ENCODE measurements at regions not wholly inside any gene's neighbourhood (a gene's known extent, or its start where the extent isn't known, plus 50 kb on each side); places are given as distances from the start of the nearest gene placed in this dataset.

DNA sequence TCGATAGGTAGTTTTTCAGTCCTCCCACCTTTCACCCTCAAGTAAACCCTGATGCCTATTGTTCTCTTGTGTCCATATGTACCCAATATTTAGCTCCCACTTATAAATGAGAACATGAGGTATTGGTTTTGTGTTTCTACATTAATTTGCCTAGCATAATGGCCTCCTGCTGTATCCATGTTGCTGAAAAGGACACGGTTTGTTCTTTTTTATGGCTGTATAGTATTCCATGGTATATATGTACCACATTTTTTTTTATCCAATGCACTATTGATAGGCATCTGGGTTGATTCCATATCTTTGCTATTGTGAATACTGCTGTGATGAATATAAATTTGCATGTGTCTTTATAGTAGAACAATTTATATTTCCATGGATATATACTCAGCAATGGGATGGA, 199.2 kb downstream of the RAB28 start:
- Histone ChIP-seq H4K20me1 (ENCODE audit: insufficient read depth) (no peaks in the 10 kb centered on the region), H3K9me2 (ENCODE audit: insufficient read depth) (no peaks in the 10 kb centered on the region), H3K4me3 (replicated peaks in 1 of 2; ENCODE audit: low read depth in 1 of 2, low read length in 2 of 2) (no peak overlapping the region), H3K27ac (ENCODE audit: low read depth, low read length) (no peak overlapping the region), H3K4me2 (ENCODE audit: low read length) (no peak overlapping the region), H3K9ac (ENCODE audit: low read length) (no peak overlapping the region), H3K79me2 (ENCODE audit: insufficient read depth, low read length) (no peaks in the 10 kb centered on the region), H3K4me1 (ENCODE audit: control insufficient read depth in 1 of 2, insufficient read depth in 2 of 2, low read length in 2 of 2) (no peaks in the 10 kb centered on the region), H3K36me3 (ENCODE audit: control insufficient read depth in 1 of 2, insufficient read depth in 2 of 2, low read length in 2 of 2) (no peaks in the 10 kb centered on the region), H3K9me3 (ENCODE audit: control insufficient read depth in 1 of 2, insufficient read depth in 1 of 2, low read depth in 1 of 2, low read length in 2 of 2) (no peaks in the 10 kb centered on the region), H2AFZ (ENCODE audit: low read depth, low read length, poor library complexity, severe bottlenecking) (no peak overlapping the region), H3K27me3 (ENCODE audit: insufficient read depth, low read length) (no peaks in the 10 kb centered on the region)
- TF ChIP-seq CEBPB (IDR thresholded peaks at IDR 0.05; ENCODE audit: low read depth) (no peak), EZH2 (IDR thresholded peaks at IDR 0.05) (no peak), YY1 (IDR thresholded peaks at IDR 0.05; ENCODE audit: extremely low read depth, insufficient replicate concordance, low read depth, low read length) (no peak), TCF7L2 (IDR thresholded peaks at IDR 0.05; ENCODE audit: borderline replicate concordance, extremely low read depth, insufficient read depth, insufficient read length) (no peak), ELF1 (IDR thresholded peaks at IDR 0.05; ENCODE audit: borderline replicate concordance, low read depth) (no peak), ZFX (IDR thresholded peaks at IDR 0.05) (no peak), CBX3 (IDR thresholded peaks at IDR 0.05; ENCODE audit: low read depth) (no peak), EZH2phosphoT487 (IDR thresholded peaks at IDR 0.05; ENCODE audit: borderline replicate concordance) (no peak)
- no peak for DNase-seq (ENCODE audit: low read depth, low spot score)
- RAD21 ChIA-PET (ENCODE audit: low non-redundant PET in 1 of 2, low total read pairs in 2 of 2, uncharacterized antibody in 2 of 2, unreplicated experiment in 2 of 2) = no interaction called here
- BruUV-seq (replicated peaks) = no TSS peak
- no peak for ATAC-seq
- intact Hi-C loops (cut with micrococcal nuclease) = no loop called here
- POLR2A ChIA-PET = no interaction called here
- CTCF ChIA-PET = no interaction called here

GRCh38 chr4:13276357-13276756, 207.8 kb downstream of the RAB28 start:
- ATAC-seq (no peak), DNase-seq (ENCODE audit: low read depth, low spot score) (no peak)
- H3K4me3 ChIP-seq (replicated peaks in 1 of 2; ENCODE audit: low read depth in 1 of 2, low read length in 2 of 2) = no peak overlapping the region
- H3K9me3 ChIP-seq (ENCODE audit: control insufficient read depth in 1 of 2, insufficient read depth in 1 of 2, low read depth in 1 of 2, low read length in 2 of 2) = no peaks in the 10 kb centered on the region
- H3K9ac ChIP-seq (ENCODE audit: low read length) = no peak overlapping the region
- no peak overlapping the region for H3K27ac ChIP-seq (ENCODE audit: low read depth, low read length)
- intact Hi-C loops (cut with micrococcal nuclease) = no loop called here
- BruUV-seq (replicated peaks) = no TSS peak
- H3K4me2 ChIP-seq (ENCODE audit: low read length) = no peak overlapping the region
- H3K79me2 ChIP-seq (ENCODE audit: insufficient read depth, low read length) = no peaks in the 10 kb centered on the region
- no peaks in the 10 kb centered on the region for H4K20me1 ChIP-seq (ENCODE audit: insufficient read depth)
- H3K36me3 ChIP-seq (ENCODE audit: control insufficient read depth in 1 of 2, insufficient read depth in 2 of 2, low read length in 2 of 2) = no peaks in the 10 kb centered on the region
- CTCF ChIA-PET = no interaction called here
- H3K4me1 ChIP-seq (ENCODE audit: control insufficient read depth in 1 of 2, insufficient read depth in 2 of 2, low read length in 2 of 2) = no peaks in the 10 kb centered on the region
- RAD21 ChIA-PET (ENCODE audit: low non-redundant PET in 1 of 2, low total read pairs in 2 of 2, uncharacterized antibody in 2 of 2, unreplicated experiment in 2 of 2) = no interaction called here
- no peaks in the 10 kb centered on the region for H3K9me2 ChIP-seq (ENCODE audit: insufficient read depth)
- H3K27me3 ChIP-seq (ENCODE audit: insufficient read depth, low read length) = no peaks in the 10 kb centered on the region
- POLR2A ChIA-PET = no interaction called here
- H2AFZ ChIP-seq (ENCODE audit: low read depth, low read length, poor library complexity, severe bottlenecking) = no peak overlapping the region
- TF ChIP-seq RAD21 (IDR thresholded peaks at IDR 0.05; ENCODE audit: low read depth) = no peak
- TF ChIP-seq, protein P1, sequence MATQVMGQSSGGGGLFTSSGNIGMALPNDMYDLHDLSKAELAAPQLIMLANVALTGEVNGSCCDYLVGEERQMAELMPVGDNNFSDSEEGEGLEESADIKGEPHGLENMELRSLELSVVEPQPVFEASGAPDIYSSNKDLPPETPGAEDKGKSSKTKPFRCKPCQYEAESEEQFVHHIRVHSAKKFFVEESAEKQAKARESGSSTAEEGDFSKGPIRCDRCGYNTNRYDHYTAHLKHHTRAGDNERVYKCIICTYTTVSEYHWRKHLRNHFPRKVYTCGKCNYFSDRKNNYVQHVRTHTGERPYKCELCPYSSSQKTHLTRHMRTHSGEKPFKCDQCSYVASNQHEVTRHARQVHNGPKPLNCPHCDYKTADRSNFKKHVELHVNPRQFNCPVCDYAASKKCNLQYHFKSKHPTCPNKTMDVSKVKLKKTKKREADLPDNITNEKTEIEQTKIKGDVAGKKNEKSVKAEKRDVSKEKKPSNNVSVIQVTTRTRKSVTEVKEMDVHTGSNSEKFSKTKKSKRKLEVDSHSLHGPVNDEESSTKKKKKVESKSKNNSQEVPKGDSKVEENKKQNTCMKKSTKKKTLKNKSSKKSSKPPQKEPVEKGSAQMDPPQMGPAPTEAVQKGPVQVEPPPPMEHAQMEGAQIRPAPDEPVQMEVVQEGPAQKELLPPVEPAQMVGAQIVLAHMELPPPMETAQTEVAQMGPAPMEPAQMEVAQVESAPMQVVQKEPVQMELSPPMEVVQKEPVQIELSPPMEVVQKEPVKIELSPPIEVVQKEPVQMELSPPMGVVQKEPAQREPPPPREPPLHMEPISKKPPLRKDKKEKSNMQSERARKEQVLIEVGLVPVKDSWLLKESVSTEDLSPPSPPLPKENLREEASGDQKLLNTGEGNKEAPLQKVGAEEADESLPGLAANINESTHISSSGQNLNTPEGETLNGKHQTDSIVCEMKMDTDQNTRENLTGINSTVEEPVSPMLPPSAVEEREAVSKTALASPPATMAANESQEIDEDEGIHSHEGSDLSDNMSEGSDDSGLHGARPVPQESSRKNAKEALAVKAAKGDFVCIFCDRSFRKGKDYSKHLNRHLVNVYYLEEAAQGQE (IDR thresholded peaks at IDR 0.05; ENCODE audit: low read depth) = no peak
- no peak for TF ChIP-seq POLR2AphosphoS5 (IDR thresholded peaks at IDR 0.05; ENCODE audit: low read depth, low read length)
- TF ChIP-seq ELF1 (IDR thresholded peaks at IDR 0.05; ENCODE audit: borderline replicate concordance, low read depth) = no peak
- no peak for TF ChIP-seq SIN3A (IDR thresholded peaks at IDR 0.05; ENCODE audit: low read depth)
- TF ChIP-seq JUND (IDR thresholded peaks at IDR 0.05) = no peak
- TF ChIP-seq SP1 (IDR thresholded peaks at IDR 0.05; ENCODE audit: low read depth) = no peak
- TF ChIP-seq EZH2 (IDR thresholded peaks at IDR 0.05) = no peak
- no peak for TF ChIP-seq SRF (IDR thresholded peaks at IDR 0.05; ENCODE audit: low read depth)
- no peak for TF ChIP-seq CBX3 (IDR thresholded peaks at IDR 0.05; ENCODE audit: low read depth)
- no peak for TF ChIP-seq TCF7L2 (IDR thresholded peaks at IDR 0.05; ENCODE audit: borderline replicate concordance, extremely low read depth, insufficient read depth, insufficient read length)
- no peak for TF ChIP-seq MAX (IDR thresholded peaks at IDR 0.05)
- no peak for TF ChIP-seq ZBTB33 (IDR thresholded peaks at IDR 0.05; ENCODE audit: extremely low read depth, insufficient replicate concordance, low read length)
- TF ChIP-seq YY1 (IDR thresholded peaks at IDR 0.05; ENCODE audit: extremely low read depth, insufficient replicate concordance, low read depth, low read length) = no peak
